SJCRH30 (cell line): ENCODE measurements at regions not wholly inside any gene's neighbourhood (a gene's known extent, or its start where the extent isn't known, plus 50 kb on each side); places are given as distances from the start of the nearest gene placed in this dataset.

Experiments used
- DNase-seq, 2 experiments: peaks; one replicate each; pipeline ENCODE4 v3.0.0-alpha.2; 2015 to 2020
- H3K27ac ChIP-seq: fragments of 250-450 bp; sonication (Bioruptor Pico); 2 replicates; pipeline ENCODE4 v1.5.1; 2020; ENCODE audit warnings: mild to moderate bottlenecking, moderate library complexity
- H3K27me3 ChIP-seq: fragments of 250-450 bp; sonication (Bioruptor Pico); 2 replicates; pipeline ENCODE4 v1.5.1; 2020; ENCODE audit warnings: mild to moderate bottlenecking, moderate library complexity
- H3K36me3 ChIP-seq: fragments of 250-450 bp; sonication (Bioruptor Pico); 2 replicates; pipeline ENCODE4 v1.5.1; 2020; ENCODE audit warnings: mild to moderate bottlenecking, moderate library complexity
- H3K4me1 ChIP-seq: fragments of 250-450 bp; sonication (Bioruptor Pico); 2 replicates; pipeline ENCODE4 v1.5.1; 2020; ENCODE audit warnings: mild to moderate bottlenecking, moderate library complexity
- H3K4me3 ChIP-seq: fragments of 250-450 bp; sonication (Bioruptor Pico); 2 replicates; pipeline ENCODE4 v1.5.1; 2020; ENCODE audit warnings: mild to moderate bottlenecking, moderate library complexity
- H3K9me3 ChIP-seq: fragments of 250-450 bp; sonication (Bioruptor Pico); replicated peaks from 2 replicates; pipeline ENCODE4 v1.5.1; 2020; ENCODE audit warnings: mild to moderate bottlenecking, moderate library complexity

DNA sequence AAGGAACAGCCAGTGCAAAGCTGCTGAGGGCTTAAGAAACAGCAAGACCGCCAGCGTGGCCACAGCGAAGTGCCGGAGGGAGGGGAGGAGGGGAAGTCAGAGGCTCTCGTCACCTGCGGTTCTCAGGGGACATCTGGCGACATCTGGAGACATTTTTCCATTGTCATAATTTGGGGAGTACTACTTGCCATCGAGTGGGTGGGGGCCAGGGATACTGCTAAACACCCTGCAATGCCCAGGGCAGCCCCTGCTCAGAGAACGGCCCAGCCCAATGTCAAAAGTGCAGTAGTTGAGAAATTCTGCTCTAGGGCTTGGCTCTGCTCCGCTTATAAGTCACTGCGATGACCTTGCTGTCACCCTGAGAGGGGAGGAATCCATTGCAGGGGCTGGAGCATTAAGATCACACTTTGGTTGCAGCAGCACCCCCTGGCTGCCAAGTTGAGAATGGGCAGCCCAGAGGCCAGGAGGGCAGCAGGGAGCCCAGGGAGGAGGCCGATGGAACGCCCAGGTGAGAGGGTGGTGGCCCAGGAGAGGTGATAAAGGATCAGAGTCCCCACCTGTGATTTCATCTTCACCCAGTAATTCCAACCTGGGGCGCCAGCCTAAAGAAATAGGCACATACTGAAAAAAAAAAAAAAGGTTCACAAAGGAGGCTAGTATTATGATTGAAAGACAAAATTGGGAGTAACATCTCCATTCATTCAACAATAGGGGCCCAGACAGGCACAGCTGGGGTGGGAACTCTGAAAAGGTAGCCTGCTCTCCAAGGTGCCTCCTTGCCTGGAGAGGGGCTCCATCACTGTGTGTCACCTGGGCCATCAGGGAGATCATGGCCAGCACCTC, 218.2 kb downstream of the BMP7 start:
- no peak overlapping the region for H3K27ac ChIP-seq
- H3K4me3 ChIP-seq = no peak overlapping the region
- peak; percentile 52 to 68 for DNase-seq
- H3K27me3 ChIP-seq = peaks cover 52% of the 10 kb centered on the region
- no peaks in the 10 kb centered on the region for H3K9me3 ChIP-seq
- H3K36me3 ChIP-seq = no peaks in the 10 kb centered on the region
- H3K4me1 ChIP-seq = peaks cover 10% of the 10 kb centered on the region

DNA sequence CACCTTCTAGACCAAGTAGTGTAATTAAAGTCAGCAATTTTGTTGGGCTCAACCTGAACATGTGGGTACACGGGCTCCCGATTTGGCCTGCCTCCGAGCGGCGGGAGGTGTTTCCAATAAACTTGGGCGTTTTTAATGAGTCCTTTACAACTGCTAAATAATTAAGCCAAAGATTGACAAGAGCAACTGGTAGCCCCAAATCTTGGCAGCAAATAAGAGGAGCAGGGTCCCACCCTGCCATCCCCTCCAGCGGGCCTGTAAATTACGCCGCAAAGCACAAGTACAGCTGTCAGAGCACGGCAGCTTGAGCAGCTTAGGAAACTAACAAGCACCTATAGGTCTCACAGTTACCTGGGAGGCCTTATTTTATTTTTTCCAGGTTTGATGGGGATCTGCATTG, 217.1 kb downstream of the BMP7 start:
- H3K4me1 ChIP-seq = peaks cover 10% of the 10 kb centered on the region

DNA sequence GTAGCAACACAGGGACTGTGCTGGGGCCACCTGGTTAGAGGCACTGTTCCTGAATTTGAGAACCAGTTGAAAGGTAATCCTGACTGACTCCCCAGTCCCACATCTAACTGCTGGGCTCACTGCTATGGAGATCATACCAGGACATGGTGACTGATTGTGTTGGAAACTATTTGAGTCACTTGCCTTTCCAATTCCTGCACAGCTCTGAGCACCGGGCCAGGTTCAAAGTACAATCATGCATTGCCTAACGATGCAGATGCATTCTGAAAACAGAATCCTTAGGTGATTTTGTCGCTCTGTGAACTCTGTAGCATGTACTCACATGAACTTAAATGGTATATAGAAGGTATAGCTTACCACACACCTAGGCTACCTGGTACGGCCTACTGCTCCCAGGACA, 215.3 kb downstream of the BMP7 start:
- no peaks in the 10 kb centered on the region for H3K9me3 ChIP-seq
- H3K4me1 ChIP-seq = peaks cover 10% of the 10 kb centered on the region
- no peaks in the 10 kb centered on the region for H3K36me3 ChIP-seq
- peaks cover 43% of the 10 kb centered on the region for H3K27me3 ChIP-seq
- no peak for DNase-seq
- H3K4me3 ChIP-seq = no peak overlapping the region
- H3K27ac ChIP-seq = no peak overlapping the region

More for the DNA sequence above, 217.1 kb downstream of the BMP7 start:
- Histone ChIP-seq H3K36me3 (no peaks in the 10 kb centered on the region), H3K27me3 (peaks cover 41% of the 10 kb centered on the region), H3K27ac (no peak overlapping the region), H3K9me3 (no peaks in the 10 kb centered on the region), H3K4me3 (no peak overlapping the region)
- peak; percentile 64 to 82 for DNase-seq

DNA sequence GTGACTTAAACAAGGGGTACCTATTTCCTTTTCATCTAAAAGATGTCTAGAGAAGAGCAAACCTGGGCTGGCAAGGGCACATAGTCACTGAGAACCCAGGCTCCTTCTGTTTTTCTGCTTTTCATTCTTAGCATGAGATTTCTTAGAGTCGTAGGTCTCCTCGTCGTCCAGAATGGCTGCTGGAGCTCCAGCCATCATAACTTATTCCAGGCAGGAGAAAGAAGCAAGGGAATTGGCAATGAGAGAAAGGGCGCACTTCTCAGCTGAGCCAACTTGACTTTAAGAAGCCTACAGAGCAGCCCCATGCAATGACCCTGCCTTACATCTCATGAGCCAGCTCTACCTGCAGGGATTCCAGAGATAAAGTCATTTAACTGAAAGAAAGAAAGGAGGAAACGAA, 213.4 kb downstream of the BMP7 start:
- peaks cover 10% of the 10 kb centered on the region for H3K4me1 ChIP-seq
- H3K36me3 ChIP-seq = no peaks in the 10 kb centered on the region
- no peak for DNase-seq
- no peak overlapping the region for H3K4me3 ChIP-seq
- no peaks in the 10 kb centered on the region for H3K9me3 ChIP-seq
- H3K27me3 ChIP-seq = peaks cover 34% of the 10 kb centered on the region
- H3K27ac ChIP-seq = no peak overlapping the region

- Histone ChIP-seq H3K4me1 (peaks cover 7% of the 10 kb centered on the region), H3K9me3 (no peaks in the 10 kb centered on the region), H3K4me3 (no peak overlapping the region), H3K27ac (no peak overlapping the region), H3K36me3 (no peaks in the 10 kb centered on the region), H3K27me3 (peaks cover 35% of the 10 kb centered on the region)
- DNase-seq = no peak
Observed at GRCh38 chr20:57053793-57054552, 212.5 kb downstream of the BMP7 start.

- H3K9me3 ChIP-seq = no peaks in the 10 kb centered on the region
- no peaks in the 10 kb centered on the region for H3K4me1 ChIP-seq
- H3K27me3 ChIP-seq = peaks cover 28% of the 10 kb centered on the region
- H3K27ac ChIP-seq = no peak overlapping the region
- DNase-seq = no peak
- H3K36me3 ChIP-seq = no peaks in the 10 kb centered on the region
- no peak overlapping the region for H3K4me3 ChIP-seq
Observed at GRCh38 chr20:57055345-57055744, 211.1 kb downstream of the BMP7 start.

DNA sequence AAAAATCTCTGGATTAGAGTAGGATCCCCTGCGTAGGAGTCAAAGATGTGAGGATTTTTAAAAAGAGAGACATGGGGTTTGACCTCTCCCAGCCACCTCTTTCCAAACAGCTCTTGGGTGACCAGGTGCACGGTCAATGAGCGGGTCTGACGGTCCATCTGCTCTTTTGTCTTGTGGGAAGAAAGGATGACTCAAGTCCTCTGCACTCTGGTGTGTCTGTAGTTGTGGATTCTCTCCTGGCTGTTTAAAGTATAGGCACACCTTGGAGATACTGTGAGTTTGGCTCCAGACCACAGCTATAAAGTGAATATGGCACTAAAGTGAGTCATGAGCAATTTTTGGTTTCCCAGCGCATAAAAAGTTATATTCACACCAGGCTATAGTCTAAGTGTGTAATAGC, 209.8 kb downstream of the BMP7 start:
- H3K36me3 ChIP-seq = no peaks in the 10 kb centered on the region
- peaks cover 38% of the 10 kb centered on the region for H3K27me3 ChIP-seq
- no peaks in the 10 kb centered on the region for H3K4me1 ChIP-seq
- H3K4me3 ChIP-seq = no peak overlapping the region
- no peaks in the 10 kb centered on the region for H3K9me3 ChIP-seq
- H3K27ac ChIP-seq = no peak overlapping the region
- DNase-seq = no peak

DNA sequence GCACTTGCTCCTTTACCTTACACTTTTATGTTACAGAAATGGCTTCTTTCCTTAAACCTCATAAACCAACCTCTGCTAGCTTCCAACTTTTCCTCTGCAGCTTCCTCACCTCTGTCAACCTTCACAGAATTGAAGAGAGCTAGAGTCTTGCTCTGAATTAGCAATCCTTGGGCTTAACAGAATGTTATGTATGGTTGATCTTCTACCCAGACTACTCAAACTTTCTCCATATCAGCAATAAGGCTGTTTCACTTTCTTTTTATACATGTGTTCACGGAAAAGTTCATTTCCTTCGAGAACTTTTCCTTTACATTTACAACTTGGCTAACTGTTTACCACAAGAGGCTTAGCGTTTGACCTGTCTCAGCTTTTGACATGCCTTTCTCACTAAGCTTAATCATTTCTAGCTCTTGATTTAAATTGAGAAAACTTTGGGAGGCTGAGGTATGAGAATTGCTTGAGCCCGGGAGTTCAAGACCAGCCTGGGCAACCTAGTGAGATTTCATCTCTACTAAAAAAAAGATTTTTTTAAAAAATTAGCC, 207.3 kb downstream of the BMP7 start:
- peaks cover 49% of the 10 kb centered on the region for H3K27me3 ChIP-seq
- H3K4me3 ChIP-seq = no peak overlapping the region
- no peaks in the 10 kb centered on the region for H3K36me3 ChIP-seq

DNA sequence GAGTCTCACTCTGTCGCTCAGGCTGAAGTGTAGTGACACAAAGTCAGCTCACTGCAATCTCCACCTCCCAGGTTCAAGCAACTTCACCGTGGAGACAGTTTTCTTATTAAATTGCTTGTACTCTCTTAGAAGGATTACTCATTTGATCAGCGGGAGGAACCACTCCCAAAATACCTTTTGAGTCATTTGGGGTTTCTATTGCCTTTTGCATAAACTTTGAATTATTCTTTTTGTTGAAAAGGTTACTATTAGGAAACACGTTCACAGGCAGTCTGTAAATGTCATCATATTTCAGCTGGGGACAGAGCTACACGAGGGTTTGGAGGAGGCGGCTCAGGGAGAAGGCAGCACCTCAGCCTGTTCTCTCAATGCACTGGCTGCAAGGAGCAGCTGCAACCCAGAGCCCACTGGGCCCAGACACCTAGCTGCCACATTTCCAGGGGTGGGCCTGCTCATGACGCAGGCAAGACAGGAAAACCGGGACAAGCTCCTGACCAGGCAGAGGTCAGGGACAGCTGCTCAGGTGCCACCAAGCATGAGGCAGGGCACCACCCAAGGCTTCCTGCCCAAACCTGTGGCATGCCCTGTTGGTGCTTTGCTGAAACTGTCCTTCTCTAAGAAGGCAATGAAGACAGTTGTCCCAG, 205.9 kb downstream of the BMP7 start:
- H3K4me1 ChIP-seq = peaks cover 5% of the 10 kb centered on the region; the same call in 1 of the 2 replicates
- H3K9me3 ChIP-seq = no peaks in the 10 kb centered on the region
- no peaks in the 10 kb centered on the region for H3K36me3 ChIP-seq
- peaks cover 50% of the 10 kb centered on the region for H3K27me3 ChIP-seq
- H3K4me3 ChIP-seq = no peak overlapping the region
- H3K27ac ChIP-seq = no peak overlapping the region
- no peak for DNase-seq

More for the DNA sequence above, 207.3 kb downstream of the BMP7 start:
- Histone ChIP-seq H3K4me1 (no peaks in the 10 kb centered on the region), H3K9me3 (no peaks in the 10 kb centered on the region), H3K27ac (no peak overlapping the region)
- no peak for DNase-seq

DNA sequence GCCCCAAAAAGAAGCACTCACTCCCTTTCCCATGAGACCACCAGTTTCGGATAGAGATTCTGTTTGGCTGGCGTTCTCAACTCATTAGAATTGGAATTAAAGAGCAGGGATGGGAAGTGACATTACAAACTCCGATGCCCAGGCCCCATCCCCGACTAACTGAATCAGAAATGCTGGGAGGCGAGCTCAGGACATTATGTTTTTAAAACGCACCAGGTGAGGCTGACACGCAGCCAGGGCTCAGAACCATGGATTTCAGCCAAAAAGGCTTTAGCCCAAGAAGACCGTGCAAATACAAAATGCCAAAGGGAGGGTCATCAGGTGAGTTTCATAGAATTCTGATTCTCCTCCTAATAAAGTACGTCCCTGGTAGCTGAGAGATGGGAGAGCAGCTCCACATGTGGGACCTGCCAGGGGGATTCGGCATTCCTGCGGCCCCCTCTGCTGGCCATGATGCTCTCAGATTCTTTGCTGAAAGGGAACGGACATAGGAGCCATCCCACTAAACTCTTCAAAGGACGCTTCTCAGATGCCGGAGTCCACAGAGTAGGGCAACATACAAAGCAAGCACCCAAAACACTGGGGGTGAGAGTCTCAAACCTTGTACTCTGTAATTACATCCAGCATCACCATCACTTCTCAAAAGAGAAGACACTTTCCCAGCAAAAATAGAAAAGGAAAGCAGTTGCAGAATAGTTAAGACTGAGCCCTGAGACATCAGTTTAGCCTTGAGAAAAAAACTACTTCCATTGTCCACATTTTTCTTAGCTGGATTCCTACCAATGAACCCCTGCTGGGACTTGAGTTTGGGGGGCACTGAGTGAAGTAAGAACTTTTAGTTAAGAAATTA, 205.2 kb downstream of the BMP7 start:
- Histone ChIP-seq H3K9me3 (no peaks in the 10 kb centered on the region), H3K27ac (no peak overlapping the region), H3K36me3 (no peaks in the 10 kb centered on the region), H3K4me3 (no peak overlapping the region), H3K4me1 (peaks cover 12% of the 10 kb centered on the region), H3K27me3 (peaks cover 52% of the 10 kb centered on the region)
- peak; percentile 65 to 80 for DNase-seq

GRCh38 chr20:57062241-57062640, 204.2 kb downstream of the BMP7 start:
- Histone ChIP-seq H3K27ac (no peak overlapping the region), H3K4me1 (peaks cover 14% of the 10 kb centered on the region), H3K4me3 (no peak overlapping the region), H3K9me3 (no peaks in the 10 kb centered on the region), H3K27me3 (peaks cover 54% of the 10 kb centered on the region), H3K36me3 (no peaks in the 10 kb centered on the region)
- no peak for DNase-seq

GRCh38 chr20:57062696-57063270, 203.7 kb downstream of the BMP7 start:
- Histone ChIP-seq H3K9me3 (no peaks in the 10 kb centered on the region), H3K36me3 (no peaks in the 10 kb centered on the region), H3K4me1 (peaks cover 14% of the 10 kb centered on the region), H3K4me3 (no peak overlapping the region), H3K27me3 (peaks cover 54% of the 10 kb centered on the region), H3K27ac (no peak overlapping the region)
- no peak for DNase-seq

DNA sequence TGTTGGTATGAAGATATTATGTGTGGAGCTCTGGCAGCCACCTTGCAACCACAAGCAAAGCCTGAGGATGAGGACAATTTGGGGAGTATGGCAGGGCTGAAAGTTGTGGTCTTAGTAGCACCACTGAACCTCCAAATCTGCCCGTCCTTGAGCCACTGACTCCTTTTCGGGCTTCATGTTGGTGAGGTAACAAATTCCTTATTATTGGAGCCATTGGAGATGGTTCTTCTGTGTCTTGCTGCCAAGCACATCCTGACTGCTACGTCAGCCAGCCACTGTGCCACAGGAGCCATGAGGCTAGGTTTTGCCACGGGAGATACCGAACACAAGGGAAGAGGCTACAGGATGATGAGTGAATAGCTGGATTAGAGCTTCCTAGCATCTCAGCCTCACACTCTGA, 201.6 kb downstream of the BMP7 start:
- Histone ChIP-seq H3K4me1 (peaks cover 14% of the 10 kb centered on the region), H3K9me3 (no peaks in the 10 kb centered on the region), H3K36me3 (no peaks in the 10 kb centered on the region), H3K27me3 (peaks cover 45% of the 10 kb centered on the region), H3K27ac (no peak overlapping the region), H3K4me3 (no peak overlapping the region)
- no peak for DNase-seq

GRCh38 chr20:57065646-57066045, 200.8 kb downstream of the BMP7 start:
- H3K9me3 ChIP-seq = no peaks in the 10 kb centered on the region
- H3K27me3 ChIP-seq = peaks cover 48% of the 10 kb centered on the region
- peak in 1 of 2 experiments; percentile 55 for DNase-seq
- H3K36me3 ChIP-seq = no peaks in the 10 kb centered on the region
- no peak overlapping the region for H3K27ac ChIP-seq
- H3K4me3 ChIP-seq = no peak overlapping the region
- H3K4me1 ChIP-seq = peaks cover 14% of the 10 kb centered on the region
